ENCODE measurements at regions not wholly inside any gene's neighbourhood (a gene's known extent, or its start where the extent isn't known, plus 50 kb on each side); places are given as distances from the start of the nearest gene placed in this dataset.

DNA sequence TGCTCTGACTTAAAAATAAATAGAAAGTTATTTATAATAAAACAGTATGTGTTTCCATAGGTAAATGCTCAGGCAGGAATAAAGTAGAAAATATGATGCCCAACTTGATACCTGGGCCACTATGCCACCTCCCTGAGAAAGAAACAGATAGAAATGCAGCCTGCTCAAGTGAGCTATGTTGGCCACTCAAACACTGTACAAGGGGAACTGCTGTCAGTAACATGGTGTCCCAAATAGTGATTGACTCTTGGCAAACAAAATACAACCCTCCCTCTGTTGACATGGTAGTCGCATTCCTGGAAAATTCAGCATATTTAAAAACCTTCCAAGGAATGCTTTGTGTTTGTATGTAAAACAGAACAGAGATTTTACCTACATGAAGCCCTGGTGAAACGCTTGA, 66.9 kb upstream of the KCNE2 start:
- Histone ChIP-seq H3K36me3 (no peaks in the 10 kb centered on the region), H3K4me1 (ENCODE audit: control insufficient read depth in 1 of 2, low read depth in 2 of 2) (no peaks in the 10 kb centered on the region), H3K27ac (no peak overlapping the region), H3K9me3 (no peaks in the 10 kb centered on the region), H3K27me3 (replicated peaks; ENCODE audit: insufficient read depth) (no peaks in the 10 kb centered on the region), H3K4me3 (no peak overlapping the region)
- TF ChIP-seq, protein P1, sequence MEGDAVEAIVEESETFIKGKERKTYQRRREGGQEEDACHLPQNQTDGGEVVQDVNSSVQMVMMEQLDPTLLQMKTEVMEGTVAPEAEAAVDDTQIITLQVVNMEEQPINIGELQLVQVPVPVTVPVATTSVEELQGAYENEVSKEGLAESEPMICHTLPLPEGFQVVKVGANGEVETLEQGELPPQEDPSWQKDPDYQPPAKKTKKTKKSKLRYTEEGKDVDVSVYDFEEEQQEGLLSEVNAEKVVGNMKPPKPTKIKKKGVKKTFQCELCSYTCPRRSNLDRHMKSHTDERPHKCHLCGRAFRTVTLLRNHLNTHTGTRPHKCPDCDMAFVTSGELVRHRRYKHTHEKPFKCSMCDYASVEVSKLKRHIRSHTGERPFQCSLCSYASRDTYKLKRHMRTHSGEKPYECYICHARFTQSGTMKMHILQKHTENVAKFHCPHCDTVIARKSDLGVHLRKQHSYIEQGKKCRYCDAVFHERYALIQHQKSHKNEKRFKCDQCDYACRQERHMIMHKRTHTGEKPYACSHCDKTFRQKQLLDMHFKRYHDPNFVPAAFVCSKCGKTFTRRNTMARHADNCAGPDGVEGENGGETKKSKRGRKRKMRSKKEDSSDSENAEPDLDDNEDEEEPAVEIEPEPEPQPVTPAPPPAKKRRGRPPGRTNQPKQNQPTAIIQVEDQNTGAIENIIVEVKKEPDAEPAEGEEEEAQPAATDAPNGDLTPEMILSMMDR (IDR thresholded peaks at IDR 0.05) = no peak
- ATAC-seq (ENCODE audit: insufficient number of reproducible peaks, low FRiP score, low read depth) = no peak
- no peak for DNase-seq (ENCODE audit: low spot score)

DNA sequence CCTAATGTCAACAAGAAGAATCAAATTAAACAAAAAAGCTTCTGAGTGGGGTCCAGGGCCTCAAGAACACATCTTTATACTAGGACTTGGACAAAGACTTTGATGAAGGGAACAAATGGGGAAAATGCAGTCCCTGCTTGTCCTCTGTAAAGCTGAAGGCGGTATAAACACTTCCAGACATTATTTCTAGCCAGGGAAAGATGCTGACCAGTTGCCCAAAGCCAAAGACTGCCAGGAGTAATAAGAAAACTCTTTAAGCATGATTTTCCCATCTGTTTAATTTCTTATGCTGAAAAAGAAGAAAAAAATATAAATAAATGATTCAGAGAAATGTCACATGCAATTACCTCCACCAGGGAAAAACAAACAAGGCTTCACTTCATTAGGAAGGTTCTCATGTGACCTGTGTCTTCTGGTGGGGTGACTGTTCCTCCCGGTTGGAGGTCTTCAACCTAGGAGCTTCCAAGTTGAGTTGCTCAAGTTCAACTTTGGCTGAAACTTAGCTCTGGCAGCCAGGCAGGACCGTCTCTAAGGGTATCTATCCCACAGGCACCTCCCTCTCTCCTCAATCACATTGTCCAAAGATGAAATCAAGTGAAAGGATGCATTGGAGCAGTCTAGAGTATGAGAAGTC, 65.2 kb upstream of the KCNE2 start:
- H3K36me3 ChIP-seq = no peaks in the 10 kb centered on the region
- H3K4me1 ChIP-seq (ENCODE audit: control insufficient read depth in 1 of 2, low read depth in 2 of 2) = no peaks in the 10 kb centered on the region
- ATAC-seq (ENCODE audit: insufficient number of reproducible peaks, low FRiP score, low read depth) (no peak), DNase-seq (ENCODE audit: low spot score) (no peak)
- H3K9me3 ChIP-seq = no peaks in the 10 kb centered on the region
- H3K27ac ChIP-seq = no peak overlapping the region
- no peak overlapping the region for H3K4me3 ChIP-seq
- no peaks in the 10 kb centered on the region for H3K27me3 ChIP-seq (replicated peaks; ENCODE audit: insufficient read depth)
- TF ChIP-seq, protein P1 (IDR thresholded peaks at IDR 0.05) = no peak

DNA sequence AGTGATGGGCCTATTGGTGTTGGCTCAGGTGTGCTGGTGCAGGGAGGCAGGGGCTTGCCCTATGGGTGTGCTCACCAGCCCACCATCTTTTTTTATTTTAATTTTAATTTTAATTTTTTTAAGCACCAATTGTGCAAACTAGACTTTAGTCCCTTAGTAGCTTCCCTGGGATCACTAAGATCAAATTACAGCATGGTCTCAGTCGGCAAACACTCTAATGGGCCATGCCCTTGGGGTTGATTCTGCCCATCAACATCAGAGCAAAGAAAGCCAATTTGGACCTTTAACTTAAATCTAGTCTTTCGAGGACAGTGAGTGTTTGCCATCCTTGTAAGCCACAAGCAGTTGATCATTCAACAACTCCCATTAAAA, 64.7 kb upstream of the KCNE2 start:
- no peak for DNase-seq (ENCODE audit: low spot score)
- no peaks in the 10 kb centered on the region for H3K4me1 ChIP-seq (ENCODE audit: control insufficient read depth in 1 of 2, low read depth in 2 of 2)
- no peak for ATAC-seq (ENCODE audit: insufficient number of reproducible peaks, low FRiP score, low read depth)
- no peaks in the 10 kb centered on the region for H3K27me3 ChIP-seq (replicated peaks; ENCODE audit: insufficient read depth)
- H3K27ac ChIP-seq = no peak overlapping the region
- H3K4me3 ChIP-seq = no peak overlapping the region
- H3K9me3 ChIP-seq = no peaks in the 10 kb centered on the region
- no peaks in the 10 kb centered on the region for H3K36me3 ChIP-seq
- TF ChIP-seq, protein P1 (IDR thresholded peaks at IDR 0.05) = no peak

DNA sequence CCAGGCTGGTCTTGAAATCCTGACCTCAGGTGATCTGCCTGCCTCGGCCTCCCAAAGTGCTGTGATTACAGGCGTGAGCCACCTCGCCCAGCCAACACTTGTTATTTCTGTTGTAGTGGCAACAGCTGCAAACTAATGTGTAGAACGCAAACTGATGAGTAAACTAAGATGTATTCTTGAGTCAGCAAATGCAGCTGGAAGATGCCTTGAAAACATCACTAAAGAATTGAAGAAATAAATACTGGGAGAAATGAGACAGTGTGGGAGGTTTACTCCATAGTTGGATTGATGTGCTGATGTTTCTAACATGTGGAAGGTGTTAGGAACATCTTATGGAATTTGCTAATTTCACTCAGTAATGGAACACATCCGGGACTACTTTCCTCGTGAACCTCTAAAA, 61.3 kb upstream of the KCNE2 start:
- Histone ChIP-seq H3K27me3 (replicated peaks; ENCODE audit: insufficient read depth) (no peaks in the 10 kb centered on the region), H3K9me3 (no peaks in the 10 kb centered on the region), H3K27ac (no peak overlapping the region), H3K4me3 (no peak overlapping the region), H3K36me3 (no peaks in the 10 kb centered on the region), H3K4me1 (ENCODE audit: control insufficient read depth in 1 of 2, low read depth in 2 of 2) (peaks cover 2 to 14% of the 10 kb centered on the region in 2 donors)
- no peak for ATAC-seq (ENCODE audit: insufficient number of reproducible peaks, low FRiP score, low read depth)
- TF ChIP-seq, protein P1 (IDR thresholded peaks at IDR 0.05) = no peak
- DNase-seq (ENCODE audit: low spot score) = no peak

DNA sequence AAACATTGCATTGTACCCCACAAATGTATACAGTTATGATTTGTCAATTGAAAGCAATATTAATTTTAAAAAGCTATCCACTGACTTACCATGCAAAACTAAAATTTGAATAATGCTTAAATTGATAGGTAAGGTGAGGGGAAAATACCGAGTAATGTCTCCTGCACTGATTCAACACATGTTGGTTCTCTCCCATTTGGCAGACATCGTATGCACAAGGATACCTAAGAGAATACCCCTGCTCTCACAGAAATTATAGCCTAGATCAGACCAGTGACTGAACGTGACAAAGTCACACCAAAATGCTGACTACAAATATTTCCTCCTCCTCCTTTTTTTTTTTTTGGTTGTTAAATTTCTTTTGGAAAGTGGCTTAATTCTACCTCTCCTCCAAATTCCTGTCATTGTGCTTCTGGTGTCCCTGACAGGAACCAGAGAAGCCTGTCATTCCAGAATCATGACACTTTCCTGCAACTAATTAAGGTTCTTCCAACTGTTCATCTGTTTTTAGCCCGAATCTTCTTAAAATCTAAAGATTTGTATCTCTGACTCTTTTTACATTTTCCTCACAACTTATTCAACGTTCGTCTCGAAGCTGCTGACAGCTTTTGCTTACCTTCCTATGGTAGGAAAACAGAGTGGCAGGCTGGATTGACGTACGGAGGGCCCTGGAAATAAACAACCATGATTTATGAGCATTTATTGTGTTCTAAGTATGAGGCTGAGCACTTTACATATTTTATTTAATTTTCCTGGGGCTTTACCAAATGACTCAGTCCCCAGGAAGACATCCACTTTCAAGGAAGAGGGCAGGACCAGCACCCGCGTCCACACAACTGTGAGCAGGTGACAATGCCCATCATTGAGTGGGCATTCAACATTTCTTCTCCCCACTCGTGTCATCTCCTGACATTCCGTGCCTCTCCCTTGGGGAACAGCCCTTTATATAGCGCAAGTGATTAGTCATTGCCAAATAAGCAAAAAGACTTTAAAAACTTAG, 57.9 kb upstream of the KCNE2 start:
- H3K27me3 ChIP-seq (replicated peaks; ENCODE audit: insufficient read depth) = no peaks in the 10 kb centered on the region
- no peaks in the 10 kb centered on the region for H3K9me3 ChIP-seq
- no peaks in the 10 kb centered on the region for H3K36me3 ChIP-seq
- DNase-seq (ENCODE audit: low spot score) (no peak), ATAC-seq (ENCODE audit: insufficient number of reproducible peaks, low FRiP score, low read depth) (no peak)
- H3K4me3 ChIP-seq = peak overlapping the region; percentile 35
- TF ChIP-seq, protein P1 (IDR thresholded peaks at IDR 0.05) = no peak
- peak overlapping the region in 1 of 2 donors; percentile 48 for H3K27ac ChIP-seq
- peaks cover 2 to 14% of the 10 kb centered on the region in 2 donors for H3K4me1 ChIP-seq (ENCODE audit: control insufficient read depth in 1 of 2, low read depth in 2 of 2)

Data from thoracic aorta (tissue), 2 donors.